ENCODE measurements at regions not wholly inside any gene's neighbourhood (a gene's known extent, or its start where the extent isn't known, plus 50 kb on each side); places are given as distances from the start of the nearest gene placed in this dataset.

- Histone ChIP-seq H4K8ac (ENCODE audit: low read depth in 2 of 2, low read length in 2 of 2) (no peak overlapping the region), H3K9me3 (ENCODE audit: control insufficient read depth, insufficient read depth, low read length) (peaks cover 40% of the 10 kb centered on the region), H3K9ac (ENCODE audit: low read depth, low read length) (no peak overlapping the region), H3K23ac (ENCODE audit: low read depth, low read length) (no peak overlapping the region), H3K9me1 (ENCODE audit: insufficient read depth, low read length) (no peaks in the 10 kb centered on the region), H3K36me3 (ENCODE audit: control insufficient read depth, insufficient read depth, low read length) (no peaks in the 10 kb centered on the region), H2BK120ac (ENCODE audit: low read depth, low read length) (no peak overlapping the region), H3K4me2 (ENCODE audit: low read depth, low read length) (no peak overlapping the region), H3K4me1 (ENCODE audit: control insufficient read depth, insufficient read depth, low read length) (no peaks in the 10 kb centered on the region), H2AK9ac (replicated peaks; ENCODE audit: low read depth, low read length, poor library complexity) (no peak overlapping the region), H3K18ac (ENCODE audit: low read depth, low read length) (no peak overlapping the region), H3K14ac (replicated peaks; ENCODE audit: low read depth, low read length) (no peak overlapping the region), H2AK5ac (ENCODE audit: low read depth, low read length) (no peak overlapping the region), H2BK15ac (ENCODE audit: low read depth, low read length) (no peak overlapping the region), H3K56ac (ENCODE audit: extremely low read depth, insufficient read depth, low read length) (no peak overlapping the region), H3K27me3 (ENCODE audit: control insufficient read depth, insufficient read depth, low read length) (no peaks in the 10 kb centered on the region), H3K79me1 (ENCODE audit: low read depth in 1 of 2, low read length in 2 of 2) (no peaks in the 10 kb centered on the region), H3K27ac (ENCODE audit: insufficient read depth, low read length) (no peak overlapping the region), H2BK20ac (ENCODE audit: low read depth, low read length) (no peak overlapping the region), H4K20me1 (ENCODE audit: insufficient read depth, low read length) (no peaks in the 10 kb centered on the region), H4K5ac (ENCODE audit: low read depth, low read length) (no peak overlapping the region), H3K4me3 (ENCODE audit: insufficient read depth, low read depth, low read length) (no peak overlapping the region), H2BK5ac (ENCODE audit: low read depth, low read length, poor library complexity, severe bottlenecking) (no peak overlapping the region), H4K91ac (ENCODE audit: insufficient read depth, low read depth, low read length) (no peak overlapping the region), H2AFZ (replicated peaks; ENCODE audit: low read length, poor library complexity) (no peak overlapping the region), H3K4ac (ENCODE audit: low read depth, low read length) (no peak overlapping the region)
- in situ Hi-C loops (cut with MboI; ENCODE audit: low sequenced_read_pairs) = no loop called here
- WGBS, 2 experiments (ENCODE audit: extremely low coverage in 2 of 2, insufficient read length in 1 of 2) = 41% methylated on average over 4 of the region's 7 CpGs; no CpG with 5 or more reads in 1 of the 2 experiments
- CTCF ChIA-PET = no interaction called here
- dilution Hi-C loops (cut with HindIII; ENCODE audit: low sequenced_read_pairs, unreplicated experiment) = no loop called here
- no peak for DNase-seq
- no peak for ATAC-seq (ENCODE audit: low read depth)
- no peak for TF ChIP-seq RCOR1 (IDR thresholded peaks at IDR 0.05; ENCODE audit: insufficient replicate concordance, low read length)
- TF ChIP-seq NFE2L2 (IDR thresholded peaks at IDR 0.05; ENCODE audit: low read depth, low read length) = no peak
- no peak for TF ChIP-seq BHLHE40 (IDR thresholded peaks at IDR 0.05; ENCODE audit: low read depth, low read length)
- TF ChIP-seq USF2 (IDR thresholded peaks at IDR 0.05; ENCODE audit: low read depth, low read length) = no peak
- TF ChIP-seq MAFK (IDR thresholded peaks at IDR 0.05; ENCODE audit: low read depth, low read length) = no peak
- no peak for TF ChIP-seq MAZ (IDR thresholded peaks at IDR 0.05; ENCODE audit: borderline replicate concordance, low read depth, low read length)
- no peak for TF ChIP-seq CEBPB (IDR thresholded peaks at IDR 0.05; ENCODE audit: low read depth, low read length)
- TF ChIP-seq POLR2A (IDR thresholded peaks at IDR 0.05; ENCODE audit: low read depth, low read length) = no peak
- no peak for TF ChIP-seq SMC3 (IDR thresholded peaks at IDR 0.05; ENCODE audit: low read depth, low read length)
- no peak for TF ChIP-seq FOS (IDR thresholded peaks at IDR 0.05; ENCODE audit: low read depth, low read length)
- TF ChIP-seq RFX5 (IDR thresholded peaks at IDR 0.05; ENCODE audit: low read depth, low read length) = no peak
- no peak for TF ChIP-seq CHD1 (IDR thresholded peaks at IDR 0.05; ENCODE audit: low read depth, low read length)
- no peak for TF ChIP-seq RAD21 (IDR thresholded peaks at IDR 0.05; ENCODE audit: low read length)
- intact Hi-C loops (cut with micrococcal nuclease) = no loop called here
- POLR2A ChIA-PET (ENCODE audit: unreplicated experiment) = no interaction called here
- BruUV-seq (replicated peaks) = no TSS peak
Measured at GRCh38 chr10:131027256-131027655, 284.3 kb downstream of the TCERG1L start.
